ENCODE measurements at regions not wholly inside any gene's neighbourhood (a gene's known extent, or its start where the extent isn't known, plus 50 kb on each side); places are given as distances from the start of the nearest gene placed in this dataset.

- Histone ChIP-seq H2AK9ac (replicated peaks; ENCODE audit: low read depth, low read length, poor library complexity) (no peak overlapping the region), H3K4ac (ENCODE audit: low read depth, low read length) (no peak overlapping the region), H3K36me3 (ENCODE audit: control insufficient read depth, insufficient read depth, low read length) (no peaks in the 10 kb centered on the region), H3K14ac (replicated peaks; ENCODE audit: low read depth, low read length) (no peak overlapping the region), H4K20me1 (ENCODE audit: insufficient read depth, low read length) (no peaks in the 10 kb centered on the region), H3K27me3 (ENCODE audit: control insufficient read depth, insufficient read depth, low read length) (no peaks in the 10 kb centered on the region), H2BK15ac (ENCODE audit: low read depth, low read length) (no peak overlapping the region), H2BK5ac (ENCODE audit: low read depth, low read length, poor library complexity, severe bottlenecking) (no peak overlapping the region), H3K9ac (ENCODE audit: low read depth, low read length) (no peak overlapping the region), H4K91ac (ENCODE audit: insufficient read depth, low read depth, low read length) (no peak overlapping the region), H3K4me1 (ENCODE audit: control insufficient read depth, insufficient read depth, low read length) (no peaks in the 10 kb centered on the region), H3K27ac (ENCODE audit: insufficient read depth, low read length) (no peak overlapping the region), H3K4me3 (ENCODE audit: insufficient read depth, low read depth, low read length) (no peak overlapping the region), H3K79me1 (ENCODE audit: low read depth in 1 of 2, low read length in 2 of 2) (no peaks in the 10 kb centered on the region), H2BK120ac (ENCODE audit: low read depth, low read length) (no peak overlapping the region), H4K5ac (ENCODE audit: low read depth, low read length) (no peak overlapping the region), H3K56ac (ENCODE audit: extremely low read depth, insufficient read depth, low read length) (no peak overlapping the region), H2AK5ac (ENCODE audit: low read depth, low read length) (no peak overlapping the region), H3K23ac (ENCODE audit: low read depth, low read length) (no peak overlapping the region), H3K9me1 (ENCODE audit: insufficient read depth, low read length) (no peaks in the 10 kb centered on the region), H3K4me2 (ENCODE audit: low read depth, low read length) (no peak overlapping the region), H3K18ac (ENCODE audit: low read depth, low read length) (no peak overlapping the region), H3K9me3 (ENCODE audit: control insufficient read depth, insufficient read depth, low read length) (peaks cover 4% of the 10 kb centered on the region), H4K8ac (ENCODE audit: low read depth in 2 of 2, low read length in 2 of 2) (no peak overlapping the region), H2BK20ac (ENCODE audit: low read depth, low read length) (no peak overlapping the region), H2AFZ (replicated peaks; ENCODE audit: low read length, poor library complexity) (no peak overlapping the region)
- CTCF ChIA-PET: no interaction called here
- dilution Hi-C loops (cut with HindIII; ENCODE audit: low sequenced_read_pairs, unreplicated experiment) (no loop called here), in situ Hi-C loops (cut with MboI; ENCODE audit: low sequenced_read_pairs) (no loop called here), intact Hi-C loops (cut with micrococcal nuclease) (no loop called here)
- no peak for ATAC-seq (ENCODE audit: low read depth)
- TF ChIP-seq, protein P1, sequence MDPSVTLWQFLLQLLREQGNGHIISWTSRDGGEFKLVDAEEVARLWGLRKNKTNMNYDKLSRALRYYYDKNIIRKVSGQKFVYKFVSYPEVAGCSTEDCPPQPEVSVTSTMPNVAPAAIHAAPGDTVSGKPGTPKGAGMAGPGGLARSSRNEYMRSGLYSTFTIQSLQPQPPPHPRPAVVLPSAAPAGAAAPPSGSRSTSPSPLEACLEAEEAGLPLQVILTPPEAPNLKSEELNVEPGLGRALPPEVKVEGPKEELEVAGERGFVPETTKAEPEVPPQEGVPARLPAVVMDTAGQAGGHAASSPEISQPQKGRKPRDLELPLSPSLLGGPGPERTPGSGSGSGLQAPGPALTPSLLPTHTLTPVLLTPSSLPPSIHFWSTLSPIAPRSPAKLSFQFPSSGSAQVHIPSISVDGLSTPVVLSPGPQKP (IDR thresholded peaks at IDR 0.05; ENCODE audit: borderline replicate concordance, low read depth, low read length): no peak
- TF ChIP-seq RCOR1 (IDR thresholded peaks at IDR 0.05; ENCODE audit: insufficient replicate concordance, low read length): no peak
- TF ChIP-seq, protein P2, sequence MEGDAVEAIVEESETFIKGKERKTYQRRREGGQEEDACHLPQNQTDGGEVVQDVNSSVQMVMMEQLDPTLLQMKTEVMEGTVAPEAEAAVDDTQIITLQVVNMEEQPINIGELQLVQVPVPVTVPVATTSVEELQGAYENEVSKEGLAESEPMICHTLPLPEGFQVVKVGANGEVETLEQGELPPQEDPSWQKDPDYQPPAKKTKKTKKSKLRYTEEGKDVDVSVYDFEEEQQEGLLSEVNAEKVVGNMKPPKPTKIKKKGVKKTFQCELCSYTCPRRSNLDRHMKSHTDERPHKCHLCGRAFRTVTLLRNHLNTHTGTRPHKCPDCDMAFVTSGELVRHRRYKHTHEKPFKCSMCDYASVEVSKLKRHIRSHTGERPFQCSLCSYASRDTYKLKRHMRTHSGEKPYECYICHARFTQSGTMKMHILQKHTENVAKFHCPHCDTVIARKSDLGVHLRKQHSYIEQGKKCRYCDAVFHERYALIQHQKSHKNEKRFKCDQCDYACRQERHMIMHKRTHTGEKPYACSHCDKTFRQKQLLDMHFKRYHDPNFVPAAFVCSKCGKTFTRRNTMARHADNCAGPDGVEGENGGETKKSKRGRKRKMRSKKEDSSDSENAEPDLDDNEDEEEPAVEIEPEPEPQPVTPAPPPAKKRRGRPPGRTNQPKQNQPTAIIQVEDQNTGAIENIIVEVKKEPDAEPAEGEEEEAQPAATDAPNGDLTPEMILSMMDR (conservative IDR thresholded peaks at IDR 0.05; ENCODE audit: low read depth, low read length): no peak
- no peak for TF ChIP-seq POLR2A (IDR thresholded peaks at IDR 0.05; ENCODE audit: low read depth, low read length)
- no peak for TF ChIP-seq MXI1 (IDR thresholded peaks at IDR 0.05; ENCODE audit: borderline replicate concordance, low read depth, low read length)
- TF ChIP-seq RFX5 (IDR thresholded peaks at IDR 0.05; ENCODE audit: low read depth, low read length): no peak
- TF ChIP-seq BHLHE40 (IDR thresholded peaks at IDR 0.05; ENCODE audit: low read depth, low read length): no peak
- TF ChIP-seq CHD1 (IDR thresholded peaks at IDR 0.05; ENCODE audit: low read depth, low read length): no peak
- no peak for TF ChIP-seq SMC3 (IDR thresholded peaks at IDR 0.05; ENCODE audit: low read depth, low read length)
- TF ChIP-seq MAZ (IDR thresholded peaks at IDR 0.05; ENCODE audit: borderline replicate concordance, low read depth, low read length): no peak
- no peak for TF ChIP-seq FOS (IDR thresholded peaks at IDR 0.05; ENCODE audit: low read depth, low read length)
- TF ChIP-seq RAD21 (IDR thresholded peaks at IDR 0.05; ENCODE audit: low read length): no peak
- no peak for TF ChIP-seq NFE2L2 (IDR thresholded peaks at IDR 0.05; ENCODE audit: low read depth, low read length)
- no peak for TF ChIP-seq USF2 (IDR thresholded peaks at IDR 0.05; ENCODE audit: low read depth, low read length)
- TF ChIP-seq CEBPB (IDR thresholded peaks at IDR 0.05; ENCODE audit: low read depth, low read length): no peak
- TF ChIP-seq MAFK (IDR thresholded peaks at IDR 0.05; ENCODE audit: low read depth, low read length): no peak
- no TSS peak for BruUV-seq (replicated peaks)
- POLR2A ChIA-PET (ENCODE audit: unreplicated experiment): no interaction called here
- no peak for DNase-seq
These were observed 398.1 kb downstream of the CDC14C start for GRCh38 chr7:49322476-49322875.

All from IMR-90 (cell line).